SK-N-SH (cell line): ENCODE measurements at regions not wholly inside any gene's neighbourhood (a gene's known extent, or its start where the extent isn't known, plus 50 kb on each side); places are given as distances from the start of the nearest gene placed in this dataset.

Experiments used
- EZH2phosphoT487 ChIP-seq: fragments of 200-600 bp; sonication (generic); IDR thresholded peaks from 2 replicates; pipeline ENCODE4 v1.6.1; 2017; ENCODE audit warnings: low read depth, mixed run types, mild to moderate bottlenecking, antibody characterized with exemption, moderate library complexity, borderline replicate concordance
- SMC3 ChIP-seq: IDR thresholded peaks from 2 replicates; pipeline ENCODE4 v1.6.1; 2012; ENCODE audit warnings: low read depth, low read length, improper control_type of control experiment
- USF1 ChIP-seq: IDR thresholded peaks from 2 replicates; pipeline ENCODE4 v1.4.0; 2012; ENCODE audit warnings: low read depth, borderline replicate concordance
- TF ChIP-seq, protein P1 (sequence below): fragments of 200-600 bp; sonication (generic); IDR thresholded peaks from 2 replicates; pipeline ENCODE4 v1.6.1; 2017; ENCODE audit warnings: antibody characterized with exemption, mild to moderate bottlenecking, moderate library complexity
- TF ChIP-seq, protein P2 (sequence below): IDR thresholded peaks from 2 replicates; pipeline ENCODE4 v1.4.0; 2012; ENCODE audit warnings: low read depth

GRCh38 chr5:4924577-4924976 lies 215.6 kb upstream of the ADAMTS16 start:
- TF ChIP-seq SMC3, result no peak
- TF ChIP-seq EZH2phosphoT487, result no peak
- TF ChIP-seq, protein P1, sequence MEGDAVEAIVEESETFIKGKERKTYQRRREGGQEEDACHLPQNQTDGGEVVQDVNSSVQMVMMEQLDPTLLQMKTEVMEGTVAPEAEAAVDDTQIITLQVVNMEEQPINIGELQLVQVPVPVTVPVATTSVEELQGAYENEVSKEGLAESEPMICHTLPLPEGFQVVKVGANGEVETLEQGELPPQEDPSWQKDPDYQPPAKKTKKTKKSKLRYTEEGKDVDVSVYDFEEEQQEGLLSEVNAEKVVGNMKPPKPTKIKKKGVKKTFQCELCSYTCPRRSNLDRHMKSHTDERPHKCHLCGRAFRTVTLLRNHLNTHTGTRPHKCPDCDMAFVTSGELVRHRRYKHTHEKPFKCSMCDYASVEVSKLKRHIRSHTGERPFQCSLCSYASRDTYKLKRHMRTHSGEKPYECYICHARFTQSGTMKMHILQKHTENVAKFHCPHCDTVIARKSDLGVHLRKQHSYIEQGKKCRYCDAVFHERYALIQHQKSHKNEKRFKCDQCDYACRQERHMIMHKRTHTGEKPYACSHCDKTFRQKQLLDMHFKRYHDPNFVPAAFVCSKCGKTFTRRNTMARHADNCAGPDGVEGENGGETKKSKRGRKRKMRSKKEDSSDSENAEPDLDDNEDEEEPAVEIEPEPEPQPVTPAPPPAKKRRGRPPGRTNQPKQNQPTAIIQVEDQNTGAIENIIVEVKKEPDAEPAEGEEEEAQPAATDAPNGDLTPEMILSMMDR, result no peak
- no peak for TF ChIP-seq USF1
- TF ChIP-seq, protein P2, sequence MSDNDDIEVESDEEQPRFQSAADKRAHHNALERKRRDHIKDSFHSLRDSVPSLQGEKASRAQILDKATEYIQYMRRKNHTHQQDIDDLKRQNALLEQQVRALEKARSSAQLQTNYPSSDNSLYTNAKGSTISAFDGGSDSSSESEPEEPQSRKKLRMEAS, result no peak
